GM21447 (cell line): ENCODE measurements at regions not wholly inside any gene's neighbourhood (a gene's known extent, or its start where the extent isn't known, plus 50 kb on each side); places are given as distances from the start of the nearest gene placed in this dataset.

Source experiments
- ATAC-seq: cut with Tn5 transposase; IDR thresholded peaks from one replicate; pipeline ENCODE4 v1.9.1; 2021; ENCODE audit not compliant: unreplicated experiment

- ATAC-seq = no peak
These were observed 78.2 kb downstream of the IRF2BPL start for GRCh38 chr14:76950055-76951020.

GRCh38 chr14:76948976-76949375 is 79.5 kb downstream of the IRF2BPL start:
- no peak for ATAC-seq

GRCh38 chr14:76948213-76948947 is 80.1 kb downstream of the IRF2BPL start:
- no peak for ATAC-seq

- no peak for ATAC-seq
These were observed 80.7 kb downstream of the IRF2BPL start for GRCh38 chr14:76947838-76948184.

- ATAC-seq = peak; percentile 82
These were observed 81.2 kb downstream of the IRF2BPL start for GRCh38 chr14:76947078-76947837.

- ATAC-seq = peak; percentile 6
These were observed 81.8 kb downstream of the IRF2BPL start for GRCh38 chr14:76946753-76947077.

- no peak for ATAC-seq
These were observed 85.4 kb downstream of the IRF2BPL start for GRCh38 chr14:76943072-76943471.

- ATAC-seq = no peak
These were observed 86.3 kb downstream of the IRF2BPL start for GRCh38 chr14:76941946-76942805.

GRCh38 chr14:76941544-76941943 is 87.0 kb downstream of the IRF2BPL start:
- ATAC-seq = no peak

- ATAC-seq = no peak
These were observed 88.3 kb downstream of the IRF2BPL start for GRCh38 chr14:76940021-76940760.

GRCh38 chr14:76939015-76939742 is 89.3 kb downstream of the IRF2BPL start:
- no peak for ATAC-seq

GRCh38 chr14:76938092-76938500 is 90.4 kb downstream of the IRF2BPL start:
- ATAC-seq = no peak

- ATAC-seq = no peak
These were observed 91.1 kb downstream of the IRF2BPL start for GRCh38 chr14:76937181-76938091.

GRCh38 chr14:76936483-76936882 is 92.0 kb downstream of the IRF2BPL start:
- no peak for ATAC-seq

GRCh38 chr14:76933515-76933914 is 95.0 kb downstream of the IRF2BPL start:
- ATAC-seq = no peak

GRCh38 chr14:76931631-76932402 is 96.7 kb downstream of the IRF2BPL start:
- no peak for ATAC-seq

GRCh38 chr14:76930549-76930948 is 98.0 kb downstream of the IRF2BPL start:
- ATAC-seq = no peak
